ENCODE measurements at regions not wholly inside any gene's neighbourhood (a gene's known extent, or its start where the extent isn't known, plus 50 kb on each side); places are given as distances from the start of the nearest gene placed in this dataset.

DNA sequence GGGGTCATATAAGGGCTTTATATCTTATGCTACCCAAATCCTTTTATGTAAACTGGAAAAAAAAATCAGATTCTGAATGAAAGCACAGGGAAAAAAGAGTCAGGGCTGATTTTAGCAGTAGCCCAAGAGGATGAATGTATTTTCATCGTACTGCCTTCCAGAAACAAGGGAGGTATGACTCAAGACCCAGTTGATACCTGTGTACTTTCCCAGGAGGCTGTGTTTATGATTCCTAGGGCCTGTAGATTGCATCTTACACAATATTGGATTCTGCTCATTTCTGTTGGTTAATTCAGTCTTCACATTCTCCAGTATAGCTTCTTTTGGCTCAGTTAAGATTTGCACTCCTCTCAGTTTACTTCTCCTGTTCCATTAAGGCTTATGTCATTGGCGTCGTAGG, 127.9 kb upstream of the LIMCH1 start:
- no peak overlapping the region for H3K27ac ChIP-seq
- no peak for TF ChIP-seq ZFX (IDR thresholded peaks at IDR 0.05)
- TF ChIP-seq, protein P1, sequence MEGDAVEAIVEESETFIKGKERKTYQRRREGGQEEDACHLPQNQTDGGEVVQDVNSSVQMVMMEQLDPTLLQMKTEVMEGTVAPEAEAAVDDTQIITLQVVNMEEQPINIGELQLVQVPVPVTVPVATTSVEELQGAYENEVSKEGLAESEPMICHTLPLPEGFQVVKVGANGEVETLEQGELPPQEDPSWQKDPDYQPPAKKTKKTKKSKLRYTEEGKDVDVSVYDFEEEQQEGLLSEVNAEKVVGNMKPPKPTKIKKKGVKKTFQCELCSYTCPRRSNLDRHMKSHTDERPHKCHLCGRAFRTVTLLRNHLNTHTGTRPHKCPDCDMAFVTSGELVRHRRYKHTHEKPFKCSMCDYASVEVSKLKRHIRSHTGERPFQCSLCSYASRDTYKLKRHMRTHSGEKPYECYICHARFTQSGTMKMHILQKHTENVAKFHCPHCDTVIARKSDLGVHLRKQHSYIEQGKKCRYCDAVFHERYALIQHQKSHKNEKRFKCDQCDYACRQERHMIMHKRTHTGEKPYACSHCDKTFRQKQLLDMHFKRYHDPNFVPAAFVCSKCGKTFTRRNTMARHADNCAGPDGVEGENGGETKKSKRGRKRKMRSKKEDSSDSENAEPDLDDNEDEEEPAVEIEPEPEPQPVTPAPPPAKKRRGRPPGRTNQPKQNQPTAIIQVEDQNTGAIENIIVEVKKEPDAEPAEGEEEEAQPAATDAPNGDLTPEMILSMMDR (conservative IDR thresholded peaks at IDR 0.05): no peak

DNA sequence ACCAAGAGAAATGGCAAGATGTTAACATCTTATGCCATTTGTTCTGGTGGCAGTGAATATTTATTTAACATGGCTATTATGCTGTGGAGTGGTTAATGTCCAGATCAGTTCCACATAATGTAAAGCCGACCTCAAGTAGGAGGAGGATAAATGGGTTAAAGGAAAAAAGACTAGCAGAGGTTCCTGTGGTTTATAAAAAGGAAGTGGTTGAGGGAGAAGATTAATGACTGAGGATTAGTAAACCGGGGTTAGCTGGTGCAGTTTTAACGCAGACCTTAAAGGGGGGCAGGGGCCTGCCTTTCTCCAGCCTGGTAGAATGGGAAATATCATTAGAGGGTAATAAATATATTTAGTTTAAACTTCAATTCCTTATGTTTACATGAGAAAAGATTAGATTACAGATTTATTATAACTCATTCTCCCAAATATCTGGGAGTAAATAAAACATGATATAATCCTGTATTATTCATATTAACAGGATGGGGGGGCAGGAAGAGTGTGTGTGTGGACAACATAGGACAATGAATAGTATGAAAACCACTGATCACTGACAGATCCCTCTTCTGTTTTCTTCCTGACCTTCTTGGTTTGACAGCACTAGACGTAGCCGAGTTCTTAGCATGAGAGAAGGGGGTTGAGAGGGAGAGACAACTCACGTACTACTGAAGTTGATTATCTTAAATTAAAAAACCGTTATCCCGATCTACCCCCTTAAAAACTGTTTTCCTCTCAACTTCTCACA, 124.1 kb upstream of the LIMCH1 start:
- TF ChIP-seq, protein P1 (conservative IDR thresholded peaks at IDR 0.05): no peak
- TF ChIP-seq ZFX (IDR thresholded peaks at IDR 0.05): no peak

DNA sequence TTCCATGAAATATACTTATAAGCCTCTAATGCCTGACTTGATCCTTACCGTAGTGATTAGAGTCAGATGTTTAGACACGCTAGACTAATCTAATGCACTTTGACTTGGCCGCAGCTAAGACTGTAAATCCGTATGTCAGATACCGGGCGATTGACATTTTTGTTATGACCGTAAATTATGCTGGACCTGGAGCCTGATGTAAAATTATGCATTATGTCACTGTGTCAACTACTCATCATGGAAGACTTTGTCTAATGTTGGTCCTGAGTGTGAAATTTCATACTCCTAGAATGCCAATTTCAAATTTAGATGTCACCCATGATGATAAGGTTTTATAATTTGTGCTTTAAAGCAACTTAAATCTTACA, 123.6 kb upstream of the LIMCH1 start:
- no peak for TF ChIP-seq ZFX (IDR thresholded peaks at IDR 0.05)
- TF ChIP-seq, protein P1 (conservative IDR thresholded peaks at IDR 0.05): no peak
- no peak overlapping the region for H3K27ac ChIP-seq

More for the DNA sequence above, 124.1 kb upstream of the LIMCH1 start:
- no peak overlapping the region for H3K27ac ChIP-seq

DNA sequence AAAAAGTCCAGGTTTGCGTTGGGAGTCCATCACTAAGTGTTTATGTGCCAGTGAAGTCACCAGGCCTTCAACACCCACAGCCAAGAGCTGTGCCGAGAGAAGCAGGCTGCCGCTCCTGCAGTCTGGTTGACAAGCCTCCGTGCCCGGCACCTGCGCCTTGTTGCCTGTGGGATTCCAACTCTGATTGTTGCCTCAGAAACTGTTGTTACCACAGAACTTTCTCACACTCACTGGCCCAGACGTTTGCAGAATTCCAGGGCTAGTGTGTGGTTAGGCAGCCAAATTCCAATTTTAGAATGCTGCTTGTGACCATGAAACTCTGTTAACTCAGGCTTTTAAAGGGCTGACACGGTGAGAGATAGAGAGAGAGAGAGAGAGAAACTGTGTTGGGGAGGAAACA, 119.5 kb upstream of the LIMCH1 start:
- peak overlapping the region; percentile 77 for H3K27ac ChIP-seq
- TF ChIP-seq ZFX (IDR thresholded peaks at IDR 0.05): no peak

DNA sequence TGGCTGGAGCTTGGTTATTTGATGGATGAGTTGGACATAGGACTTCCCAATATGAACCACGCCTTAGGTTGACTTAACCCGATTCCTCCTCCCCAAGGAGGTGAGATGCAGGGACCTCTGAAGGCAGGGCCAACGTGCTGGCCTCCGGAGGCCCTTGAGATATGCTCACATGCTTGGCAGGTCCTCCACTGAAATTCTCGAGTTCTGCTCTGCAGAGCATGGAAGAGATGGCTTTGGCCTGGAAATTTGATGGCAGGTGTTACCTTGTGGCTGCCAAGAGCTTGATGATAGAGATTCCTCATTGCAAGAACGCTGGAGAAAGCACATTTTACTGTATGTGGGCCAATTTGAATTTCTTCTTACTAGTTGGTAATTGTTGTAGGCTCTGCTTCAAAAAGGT, 117.4 kb upstream of the LIMCH1 start:
- no peak overlapping the region; the same call in 1 of the 2 replicates for H3K27ac ChIP-seq
- no peak for TF ChIP-seq ZFX (IDR thresholded peaks at IDR 0.05)
- TF ChIP-seq, protein P1 (conservative IDR thresholded peaks at IDR 0.05): no peak

DNA sequence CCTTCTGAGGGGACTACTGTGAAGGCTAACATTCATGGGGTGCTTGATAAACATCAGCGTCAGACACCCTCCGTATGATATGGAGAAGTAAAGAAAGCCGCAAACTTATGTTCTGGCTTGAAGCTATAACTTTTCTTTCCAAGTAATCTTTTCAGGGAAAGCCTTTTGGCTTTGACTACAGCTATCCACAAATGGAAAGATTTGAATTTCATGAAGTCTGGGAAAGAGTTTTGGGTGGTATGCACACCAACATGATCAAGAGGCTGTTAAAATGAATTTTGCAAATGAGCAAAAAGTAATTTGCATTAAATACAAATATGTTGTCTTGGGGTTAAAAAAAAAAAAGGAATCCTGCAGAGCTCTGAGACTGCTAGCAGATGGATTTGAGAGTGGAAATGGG, 114.8 kb upstream of the LIMCH1 start:
- no peak overlapping the region; the same call in 1 of the 2 replicates for H3K27ac ChIP-seq
- TF ChIP-seq, protein P1 (conservative IDR thresholded peaks at IDR 0.05): no peak
- TF ChIP-seq ZFX (IDR thresholded peaks at IDR 0.05): no peak

DNA sequence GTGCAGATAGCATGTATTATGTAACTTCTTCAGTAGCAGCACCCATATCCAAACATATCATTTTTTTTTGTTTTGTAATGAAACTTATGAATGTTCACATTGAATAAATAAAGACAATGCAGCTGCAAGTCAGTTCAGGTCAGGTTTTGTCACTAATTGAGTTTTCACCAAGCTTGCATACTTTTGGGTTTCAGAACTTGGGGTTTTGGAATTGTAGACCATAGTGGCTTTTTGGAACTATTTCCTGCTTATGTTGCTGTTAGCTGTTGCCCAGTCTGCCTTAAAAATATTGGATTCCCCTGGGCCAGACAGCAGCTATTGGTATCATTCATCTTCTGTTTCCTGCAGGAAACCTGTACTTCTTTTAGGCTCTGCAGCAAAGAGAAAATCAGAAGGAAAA, 113.4 kb upstream of the LIMCH1 start:
- H3K27ac ChIP-seq: no peak overlapping the region; the same call in 1 of the 2 replicates
- no peak for TF ChIP-seq ZFX (IDR thresholded peaks at IDR 0.05)
- TF ChIP-seq, protein P1 (conservative IDR thresholded peaks at IDR 0.05): no peak

DNA sequence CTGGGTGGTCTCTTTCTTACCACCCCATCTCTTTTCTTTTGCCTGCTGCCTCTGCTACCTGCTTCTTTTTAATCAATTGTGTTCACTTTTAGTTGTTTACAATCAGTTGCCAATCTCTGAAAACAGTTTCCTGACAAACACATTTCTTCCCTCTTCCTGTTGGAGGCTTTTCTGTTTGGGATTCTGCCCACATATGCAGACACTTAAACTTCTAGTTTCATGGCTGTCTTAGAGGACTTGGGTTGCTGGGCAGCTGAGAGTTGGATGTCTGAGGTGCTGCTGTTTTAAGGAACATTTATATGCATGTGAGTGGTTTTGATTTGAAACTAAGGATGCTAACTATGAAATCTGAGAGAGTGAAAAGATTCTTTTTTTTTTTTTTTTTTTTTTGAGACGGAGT, 112.3 kb upstream of the LIMCH1 start:
- TF ChIP-seq, protein P1 (conservative IDR thresholded peaks at IDR 0.05): no peak
- TF ChIP-seq ZFX (IDR thresholded peaks at IDR 0.05): no peak

More for the DNA sequence above, 112.3 kb upstream of the LIMCH1 start:
- peak overlapping the region; percentile 63 for H3K27ac ChIP-seq

Measured in C4-2B (cell line).